ENCODE measurements at regions not wholly inside any gene's neighbourhood (a gene's known extent, or its start where the extent isn't known, plus 50 kb on each side); places are given as distances from the start of the nearest gene placed in this dataset.
"Not testable (repeated sequence)": the region's sequence is repeated elsewhere in the genome, so short reads cannot be mapped to it uniquely, and the experiment has no call there.

- DNase-seq (ENCODE audit: low spot score) (no peak), ATAC-seq (no peak)
- intact Hi-C loops (cut with DNase I): no loop called here
Observed at GRCh38 chr2:234157817-234158588, 107.5 kb downstream of the SPP2 start.

DNA sequence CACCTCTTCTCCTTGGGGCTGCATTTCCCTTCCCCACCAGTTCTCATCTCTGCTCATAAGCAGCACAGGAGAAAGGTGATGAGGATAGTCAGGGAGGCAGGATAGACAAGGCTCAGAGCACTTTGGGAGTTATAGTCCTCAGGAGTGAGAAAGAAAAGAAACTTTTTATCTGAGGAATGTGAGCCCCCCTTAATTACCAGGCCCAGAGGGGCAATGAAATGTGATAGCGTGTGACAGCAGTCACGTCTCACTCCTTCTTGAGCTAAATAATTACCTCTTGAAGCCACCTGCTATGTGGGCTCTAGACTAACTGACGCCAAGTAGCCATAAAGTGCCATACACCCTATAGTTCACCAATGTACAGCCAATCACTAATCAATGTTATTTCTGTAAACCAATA lies 105.8 kb downstream of the SPP2 start:
- intact Hi-C loops (cut with DNase I): no loop called here
- ATAC-seq (no peak), DNase-seq (ENCODE audit: low spot score) (no peak)

- ATAC-seq; intact Hi-C loops (cut with DNase I): not testable (repeated sequence)
Observed at GRCh38 chr2:234152835-234153234, 102.3 kb downstream of the SPP2 start.

DNA sequence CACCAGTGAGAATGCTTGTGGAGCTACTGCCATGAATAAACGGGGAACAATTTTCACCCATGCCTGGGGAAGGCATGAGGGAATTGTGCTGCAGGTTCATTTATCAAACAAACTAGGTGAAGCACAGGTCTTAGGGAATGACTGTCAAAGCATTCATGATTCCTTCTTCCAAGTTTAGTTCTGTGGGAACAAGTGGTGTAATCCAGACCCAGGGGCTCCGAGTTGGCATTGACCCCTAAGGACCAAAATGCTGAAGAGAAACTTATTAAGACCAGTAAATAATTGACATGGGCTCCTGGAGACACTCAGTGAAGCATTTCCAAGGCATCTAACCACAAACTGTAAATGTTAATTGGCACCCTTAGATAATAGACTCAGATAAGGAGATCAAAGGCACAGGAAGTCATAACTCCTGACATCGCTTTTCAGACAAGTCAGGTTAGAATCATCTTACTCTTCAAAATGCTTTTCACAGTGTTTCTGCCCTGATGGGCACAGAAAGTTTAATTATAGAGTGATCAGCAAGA lies 96.9 kb downstream of the SPP2 start:
- no peak for DNase-seq (ENCODE audit: low spot score)
- intact Hi-C loops (cut with DNase I): no loop called here
- no peak for ATAC-seq

More at GRCh38 chr2:234152835-234153234, 102.3 kb downstream of the SPP2 start:
- not testable (repeated sequence) for DNase-seq (ENCODE audit: low spot score)

DNA sequence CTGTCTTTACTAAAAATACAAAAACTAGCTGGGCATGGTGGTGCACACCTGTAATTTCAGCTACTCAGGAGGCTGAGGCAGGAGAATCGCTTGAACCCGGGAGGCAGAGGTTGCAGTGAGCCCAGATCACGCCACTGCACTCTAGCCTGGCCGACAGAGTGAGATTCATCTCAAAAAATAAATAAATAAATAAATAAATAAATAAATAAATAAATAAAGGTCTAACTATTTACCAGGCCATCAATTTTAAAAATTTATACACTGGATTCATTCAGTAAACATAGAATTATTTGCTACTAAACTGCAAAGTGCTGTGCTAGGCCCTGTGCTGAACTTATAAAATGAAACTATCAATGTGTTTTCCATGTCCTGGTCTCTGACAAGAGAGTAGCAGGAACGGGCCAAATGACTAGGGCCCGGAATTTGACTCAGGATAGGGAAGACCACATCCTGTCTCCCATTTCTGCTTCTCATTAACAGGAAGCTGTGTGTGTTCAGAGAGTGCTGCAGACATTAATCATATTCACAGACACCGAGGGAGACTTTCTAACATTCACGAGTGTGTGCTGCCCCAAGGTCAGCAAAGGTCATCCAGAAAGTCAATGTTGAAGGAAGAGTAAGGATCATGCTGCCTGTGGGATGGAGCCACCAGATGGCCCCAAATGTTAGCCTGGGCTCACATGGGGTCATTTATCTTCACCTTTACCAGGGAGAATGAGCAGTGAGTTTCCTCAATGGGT lies 95.8 kb downstream of the SPP2 start:
- ATAC-seq (peak; percentile 39), DNase-seq (ENCODE audit: low spot score) (no peak)
- intact Hi-C loops (cut with DNase I): no loop called here

DNA sequence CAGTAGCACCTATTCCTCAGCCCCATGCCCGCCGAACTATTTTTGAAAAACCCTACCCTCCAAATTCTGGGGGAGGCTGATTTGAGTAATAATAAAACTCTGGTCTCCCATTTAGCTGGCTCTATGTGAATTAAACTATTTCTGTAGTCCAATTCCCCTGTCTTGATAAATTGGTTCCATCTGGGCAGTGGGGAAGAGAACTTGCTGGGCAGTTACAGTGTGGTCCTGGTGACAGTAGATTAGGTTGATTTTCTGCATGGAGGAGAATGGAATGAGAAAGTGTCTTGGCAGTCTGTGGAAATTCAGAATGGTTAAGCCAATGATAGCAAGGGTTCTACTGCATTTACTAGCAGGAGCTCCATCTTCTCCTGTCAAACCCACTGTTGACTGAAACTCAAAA lies 95.0 kb downstream of the SPP2 start:
- DNase-seq (ENCODE audit: low spot score) (no peak), ATAC-seq (no peak)
- intact Hi-C loops (cut with DNase I): no loop called here

- DNase-seq (ENCODE audit: low spot score) (no peak), ATAC-seq (no peak)
- intact Hi-C loops (cut with DNase I): no loop called here
Observed at GRCh38 chr2:234145057-234145456, 94.6 kb downstream of the SPP2 start.

DNA sequence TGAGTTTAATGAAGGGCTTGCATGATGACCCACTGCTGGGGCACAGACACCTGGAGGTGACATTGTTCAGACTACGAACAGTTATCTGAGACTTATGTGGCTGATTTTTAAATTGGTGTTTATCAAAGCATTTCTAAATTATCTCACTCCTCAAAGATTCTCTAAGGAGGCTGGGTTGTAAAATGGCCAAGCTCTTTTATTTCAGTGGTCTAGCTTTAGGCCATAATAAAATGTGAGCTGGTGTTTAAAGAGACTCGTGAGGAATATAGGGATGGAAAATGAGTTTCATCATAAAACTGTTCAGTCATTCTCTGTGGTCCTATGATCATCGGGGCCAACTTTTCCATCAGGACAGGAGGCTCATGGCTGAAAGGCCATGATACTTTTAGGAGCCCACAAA lies 93.4 kb downstream of the SPP2 start:
- DNase-seq (ENCODE audit: low spot score): no peak
- no peak for ATAC-seq
- intact Hi-C loops (cut with DNase I): no loop called here

DNA sequence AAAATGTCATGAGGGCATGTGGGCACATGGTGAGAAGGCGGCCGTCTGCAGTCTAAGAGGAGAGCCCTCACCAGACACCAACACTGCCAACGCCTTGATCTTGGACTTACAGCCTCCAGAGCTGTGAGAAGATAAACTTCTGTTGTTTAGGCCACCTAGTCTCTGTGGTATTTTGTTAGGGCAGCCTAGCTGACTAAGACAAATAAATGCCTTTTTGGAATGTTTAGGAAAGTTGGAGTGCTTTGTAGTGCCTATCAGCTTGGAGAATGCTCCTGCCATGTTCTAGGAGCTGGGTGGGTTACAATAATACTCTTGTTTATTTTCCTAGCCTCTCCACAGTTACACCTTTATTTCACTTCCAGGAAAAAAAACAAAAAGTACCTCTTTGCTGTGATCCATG lies 92.0 kb downstream of the SPP2 start:
- intact Hi-C loops (cut with DNase I): no loop called here
- DNase-seq (ENCODE audit: low spot score) (no peak), ATAC-seq (no peak)

DNA sequence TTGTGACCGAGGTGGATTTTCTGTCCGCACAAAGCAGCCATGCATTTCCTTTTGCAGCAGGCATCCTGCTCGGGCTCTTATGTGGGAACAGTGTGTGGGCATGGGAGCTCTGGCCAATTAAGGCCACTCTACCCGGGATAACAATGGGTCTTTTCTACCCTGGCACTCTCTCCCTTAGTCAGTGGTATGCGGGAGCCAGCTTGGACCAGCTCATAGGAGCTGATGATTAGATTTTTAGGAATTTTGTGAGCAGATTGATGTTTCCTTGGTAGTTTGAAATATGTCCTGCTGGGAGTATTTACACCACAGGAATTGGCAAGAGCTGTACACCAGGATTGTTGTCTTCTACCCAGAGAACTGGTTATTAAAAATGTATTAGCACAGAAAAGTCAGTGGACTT lies 89.3 kb downstream of the SPP2 start:
- DNase-seq (ENCODE audit: low spot score) (no peak), ATAC-seq (peak; percentile 59)
- intact Hi-C loops (cut with DNase I): no loop called here

DNA sequence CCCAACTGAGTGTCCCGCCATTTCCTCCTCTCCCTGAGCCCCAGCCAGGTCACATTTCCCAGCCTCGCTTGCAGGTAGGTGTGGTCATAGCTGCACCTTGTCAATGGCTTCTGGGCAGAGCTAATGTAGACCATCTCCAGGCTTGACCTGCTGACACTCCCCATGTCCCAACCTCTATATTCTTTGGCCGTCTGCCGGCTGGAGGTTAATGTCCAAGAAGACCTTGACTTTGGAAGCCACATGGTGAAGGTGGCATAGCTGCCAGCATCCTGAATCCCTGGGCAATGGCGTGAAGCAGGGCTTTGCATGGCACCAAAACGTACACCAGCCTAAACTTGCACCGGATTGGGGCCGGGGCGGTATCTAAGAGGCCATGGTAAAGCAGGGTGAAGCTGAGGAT lies 88.3 kb downstream of the SPP2 start:
- ATAC-seq: no peak
- intact Hi-C loops (cut with DNase I): no loop called here

GRCh38 chr2:234137400-234138014 lies 87.0 kb downstream of the SPP2 start:
- intact Hi-C loops (cut with DNase I): no loop called here
- ATAC-seq (no peak), DNase-seq (ENCODE audit: low spot score) (no peak)

More for the DNA sequence above, 88.3 kb downstream of the SPP2 start:
- no peak for DNase-seq (ENCODE audit: low spot score)

DNA sequence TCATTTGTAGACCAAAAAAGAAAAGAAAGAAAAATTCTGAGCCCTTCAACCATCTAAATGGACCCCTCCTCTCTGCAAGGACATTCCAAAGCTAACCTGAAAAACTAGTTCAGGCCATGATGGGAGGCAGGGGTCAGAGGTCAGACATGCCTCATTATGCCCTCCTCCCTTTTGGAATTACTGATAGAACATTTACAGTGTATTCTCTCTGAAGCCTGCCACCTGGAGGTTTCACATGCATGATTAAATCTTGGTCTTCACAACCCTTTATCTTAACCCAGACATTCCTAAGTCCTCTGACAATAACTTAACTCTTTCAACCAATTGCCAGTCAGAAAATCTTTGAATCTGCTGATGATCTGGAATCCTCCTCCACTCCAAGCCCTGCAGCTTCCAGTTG lies 86.0 kb downstream of the SPP2 start:
- intact Hi-C loops (cut with DNase I): no loop called here
- ATAC-seq (no peak), DNase-seq (ENCODE audit: low spot score) (no peak)

GRCh38 chr2:234135750-234136221 lies 85.3 kb downstream of the SPP2 start:
- intact Hi-C loops (cut with DNase I): no loop called here
- peak; percentile 68 for DNase-seq (ENCODE audit: low spot score)
- ATAC-seq: peak; percentile 81

- intact Hi-C loops (cut with DNase I): no loop called here
- DNase-seq (ENCODE audit: low spot score) (no peak), ATAC-seq (no peak)
Observed at GRCh38 chr2:234134496-234134895, 84.0 kb downstream of the SPP2 start.

DNA sequence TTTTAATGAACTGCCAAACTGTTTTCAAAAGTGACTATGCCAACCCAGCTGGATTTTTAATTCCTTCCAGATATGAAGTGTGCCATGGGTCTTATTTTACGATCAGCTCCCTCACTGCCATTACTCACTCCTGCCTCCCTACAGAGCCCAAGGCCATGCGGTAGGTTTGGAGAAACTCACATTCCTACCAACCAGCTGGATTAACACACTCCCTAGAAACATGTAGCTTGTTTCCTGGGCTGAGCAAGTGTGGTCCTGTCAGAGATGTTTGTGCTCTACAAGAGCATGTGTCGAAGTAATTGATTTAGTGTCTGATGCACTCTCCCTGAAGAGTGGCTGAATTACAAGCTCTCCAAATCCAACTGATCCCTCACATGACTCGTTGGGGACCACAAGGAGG lies 82.5 kb downstream of the SPP2 start:
- DNase-seq (ENCODE audit: low spot score) (no peak), ATAC-seq (no peak)
- intact Hi-C loops (cut with DNase I): no loop called here

GRCh38 chr2:234130777-234131181 lies 80.3 kb downstream of the SPP2 start:
- ATAC-seq: no peak
- DNase-seq (ENCODE audit: low spot score): no peak
- intact Hi-C loops (cut with DNase I): no loop called here

DNA sequence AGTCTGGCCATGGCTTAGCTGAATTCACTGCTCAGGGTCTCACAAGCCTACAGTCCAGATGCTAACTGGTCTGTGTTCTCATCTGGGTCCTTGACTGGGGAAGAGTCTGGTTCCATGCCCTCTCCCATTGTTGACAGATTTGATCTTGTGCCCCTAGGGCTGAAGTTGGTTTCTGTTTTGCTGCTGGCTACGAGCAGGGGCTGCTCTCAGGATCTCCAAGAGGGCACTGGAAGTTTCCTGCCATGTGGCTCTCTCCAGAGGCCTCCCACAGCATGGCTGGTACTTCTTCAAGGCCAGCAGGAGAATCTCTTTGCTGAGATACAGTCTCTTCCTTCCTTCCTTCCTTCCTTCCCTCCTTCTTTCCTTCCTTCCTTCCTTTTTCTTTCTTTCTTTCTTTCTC lies 78.1 kb downstream of the SPP2 start:
- no peak for DNase-seq (ENCODE audit: low spot score)
- intact Hi-C loops (cut with DNase I): no loop called here
- no peak for ATAC-seq

Data from sciatic nerve (tissue), 2 donors.